ENCODE measurements at regions not wholly inside any gene's neighbourhood (a gene's known extent, or its start where the extent isn't known, plus 50 kb on each side); places are given as distances from the start of the nearest gene placed in this dataset.

DNA sequence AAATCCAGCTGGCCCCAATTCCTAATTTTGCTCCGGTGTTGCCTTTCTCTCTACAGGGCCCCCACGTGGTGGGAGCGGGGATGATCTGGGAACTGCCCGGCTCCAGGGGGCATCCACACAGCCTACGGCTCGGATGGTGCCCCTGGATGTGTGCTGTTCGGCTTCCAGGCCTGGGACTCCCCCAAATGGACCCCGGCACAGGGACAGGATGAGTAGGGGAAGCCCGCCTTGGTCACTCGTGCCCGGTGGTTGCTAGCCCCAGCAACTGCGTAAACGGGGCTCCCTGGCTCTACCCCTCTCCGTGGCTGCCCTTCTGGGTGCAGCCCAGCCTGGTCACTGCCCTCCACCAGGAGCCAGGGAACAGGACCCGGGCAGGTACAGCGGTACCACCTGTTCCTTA, 111.5 kb downstream of the TEX26 start:
- TF ChIP-seq, protein P1, sequence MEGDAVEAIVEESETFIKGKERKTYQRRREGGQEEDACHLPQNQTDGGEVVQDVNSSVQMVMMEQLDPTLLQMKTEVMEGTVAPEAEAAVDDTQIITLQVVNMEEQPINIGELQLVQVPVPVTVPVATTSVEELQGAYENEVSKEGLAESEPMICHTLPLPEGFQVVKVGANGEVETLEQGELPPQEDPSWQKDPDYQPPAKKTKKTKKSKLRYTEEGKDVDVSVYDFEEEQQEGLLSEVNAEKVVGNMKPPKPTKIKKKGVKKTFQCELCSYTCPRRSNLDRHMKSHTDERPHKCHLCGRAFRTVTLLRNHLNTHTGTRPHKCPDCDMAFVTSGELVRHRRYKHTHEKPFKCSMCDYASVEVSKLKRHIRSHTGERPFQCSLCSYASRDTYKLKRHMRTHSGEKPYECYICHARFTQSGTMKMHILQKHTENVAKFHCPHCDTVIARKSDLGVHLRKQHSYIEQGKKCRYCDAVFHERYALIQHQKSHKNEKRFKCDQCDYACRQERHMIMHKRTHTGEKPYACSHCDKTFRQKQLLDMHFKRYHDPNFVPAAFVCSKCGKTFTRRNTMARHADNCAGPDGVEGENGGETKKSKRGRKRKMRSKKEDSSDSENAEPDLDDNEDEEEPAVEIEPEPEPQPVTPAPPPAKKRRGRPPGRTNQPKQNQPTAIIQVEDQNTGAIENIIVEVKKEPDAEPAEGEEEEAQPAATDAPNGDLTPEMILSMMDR (IDR thresholded peaks at IDR 0.05) = peak in 1 of 3 experiments; percentile 17
- no peak for TF ChIP-seq POLR2A (IDR thresholded peaks at IDR 0.05)

Measured in testis (tissue), 2 donors.